GM19324 (cell line): ENCODE measurements at regions not wholly inside any gene's neighbourhood (a gene's known extent, or its start where the extent isn't known, plus 50 kb on each side); places are given as distances from the start of the nearest gene placed in this dataset.
"Not testable (repeated sequence)": the region's sequence is repeated elsewhere in the genome, so short reads cannot be mapped to it uniquely, and the experiment has no call there.

Source experiments
- ATAC-seq: cut with Tn5 transposase; IDR thresholded peaks from one replicate; pipeline ENCODE4 v1.9.1; 2021; ENCODE audit warnings: mild to moderate bottlenecking, moderate library complexity; ENCODE audit not compliant: unreplicated experiment, low FRiP score

DNA sequence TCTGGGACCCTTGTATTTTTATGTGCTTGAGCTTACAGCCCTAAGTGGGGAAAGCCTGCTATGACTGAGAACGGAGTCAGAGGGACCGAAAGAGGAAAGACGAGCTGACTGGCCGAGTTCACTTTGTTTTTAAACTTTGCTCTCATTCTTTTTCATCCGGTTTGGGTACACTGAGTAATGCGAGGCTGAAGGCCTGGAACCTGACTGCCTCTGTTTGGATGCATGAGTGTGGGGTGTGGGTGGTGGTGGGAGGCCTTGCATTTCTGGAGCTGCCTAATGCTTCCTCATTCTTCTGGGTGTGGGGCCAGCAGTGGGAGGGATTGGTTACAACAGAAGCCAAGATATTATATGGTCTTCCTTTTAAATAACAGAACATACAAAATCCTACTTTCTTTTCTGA lies 155.5 kb downstream of the BUB3 start:
- no peak for ATAC-seq

DNA sequence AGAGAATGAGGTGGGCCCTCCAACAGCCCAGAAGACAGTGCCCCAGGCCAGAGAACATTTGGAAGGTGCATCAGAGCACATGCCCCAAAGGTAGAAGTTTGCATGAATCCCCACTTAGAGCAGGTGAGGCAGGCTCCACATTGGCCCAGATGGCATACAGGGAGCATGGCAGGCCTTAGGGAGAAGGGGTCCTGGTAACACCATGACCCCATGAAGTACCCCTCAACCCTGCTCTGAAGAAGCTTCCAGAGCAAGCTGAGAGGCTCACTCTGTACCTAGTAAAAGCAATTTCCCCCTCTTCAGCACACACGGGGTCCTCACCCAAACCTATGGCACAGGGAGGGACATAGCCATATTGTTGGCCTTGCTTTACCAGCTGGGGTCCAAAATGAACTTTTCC lies 162.6 kb downstream of the BUB3 start:
- ATAC-seq: no peak

DNA sequence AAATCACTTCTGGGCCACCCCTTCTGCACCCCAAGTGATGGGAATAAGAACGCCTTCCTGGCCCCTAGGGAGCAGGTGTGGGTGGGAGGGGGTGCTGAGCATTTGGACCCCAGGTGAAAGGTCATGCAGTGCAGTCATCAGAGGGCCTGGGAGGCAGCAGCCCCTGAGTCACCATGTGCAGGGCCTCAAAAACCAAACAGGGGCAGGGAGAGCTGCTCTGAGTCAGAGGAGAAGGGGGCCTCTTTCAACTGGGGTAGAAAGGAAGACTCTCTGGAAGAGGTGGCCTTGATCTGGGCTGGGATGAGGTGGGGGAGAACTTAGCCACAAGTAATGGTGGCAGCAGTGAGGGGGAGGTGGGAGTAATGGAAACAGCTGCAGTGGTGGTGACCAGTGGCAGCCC lies 164.3 kb downstream of the BUB3 start:
- ATAC-seq: no peak

GRCh38 chr10:123320091-123320490 lies 165.9 kb downstream of the BUB3 start:
- no peak for ATAC-seq

DNA sequence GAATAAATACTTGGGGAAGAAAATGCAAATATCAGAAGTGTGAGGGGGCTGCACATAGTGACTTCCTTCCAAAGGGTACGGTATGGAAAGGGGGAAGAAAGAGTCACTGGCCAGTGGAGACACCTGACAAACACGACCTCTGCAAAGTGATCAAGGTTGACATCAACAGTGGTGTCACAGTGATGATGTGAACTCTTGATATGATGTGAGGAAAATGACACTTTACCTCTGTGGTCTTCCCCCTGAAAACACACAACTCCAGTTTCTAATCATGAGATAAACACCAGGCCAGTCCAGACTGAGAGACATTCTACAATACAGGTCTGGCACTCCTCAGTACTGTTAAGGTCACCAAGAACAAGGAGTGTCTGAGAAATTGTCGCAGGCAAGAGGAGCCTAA lies 169.7 kb downstream of the BUB3 start:
- no peak for ATAC-seq

- ATAC-seq: no peak
Measured at GRCh38 chr10:123325663-123326190, 171.5 kb downstream of the BUB3 start.

GRCh38 chr10:123326674-123327073 lies 172.5 kb downstream of the BUB3 start:
- no peak for ATAC-seq

DNA sequence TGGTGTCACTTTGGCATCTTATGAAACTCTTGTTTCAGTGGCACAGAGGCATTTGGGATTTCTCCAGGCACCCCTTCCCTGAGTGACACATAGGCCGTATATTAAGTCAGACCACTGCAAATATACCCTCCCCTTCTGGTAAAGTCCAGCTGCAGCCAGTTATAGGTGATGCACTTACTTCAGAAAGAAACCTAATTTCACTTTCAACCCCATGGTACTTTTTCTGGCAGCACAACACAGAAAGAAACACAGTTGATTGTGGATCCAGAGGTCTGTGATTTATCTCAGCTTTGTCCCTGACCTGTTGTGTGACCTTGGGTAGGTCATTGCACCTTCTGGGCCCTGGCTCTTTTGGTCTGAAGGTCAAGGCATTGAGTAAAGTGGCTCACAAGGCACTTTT lies 173.2 kb downstream of the BUB3 start:
- peak; percentile 63 for ATAC-seq

DNA sequence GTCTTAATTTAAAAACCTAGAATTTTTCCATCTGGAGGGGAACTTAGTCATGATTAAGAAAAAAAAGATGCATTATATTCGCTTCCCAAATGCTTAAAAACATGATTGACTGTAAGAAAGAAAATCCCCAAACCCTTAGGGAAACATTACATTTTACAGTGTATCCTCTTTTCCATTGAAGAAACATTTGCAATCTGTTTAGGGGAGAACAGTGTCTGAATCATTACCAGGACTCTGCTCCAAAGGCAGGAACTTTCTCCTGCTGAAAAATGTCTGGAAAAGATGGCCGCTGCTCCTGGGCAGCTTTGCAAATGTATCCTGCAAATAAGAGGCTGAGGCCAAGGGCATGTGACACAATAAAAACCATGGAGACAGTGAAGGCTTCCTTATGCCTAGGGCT lies 173.7 kb downstream of the BUB3 start:
- ATAC-seq: no peak

- no peak for ATAC-seq
Measured at GRCh38 chr10:123331438-123331837, 177.2 kb downstream of the BUB3 start.

- no peak for ATAC-seq
Measured at GRCh38 chr10:123346581-123346980, 192.4 kb downstream of the BUB3 start.

DNA sequence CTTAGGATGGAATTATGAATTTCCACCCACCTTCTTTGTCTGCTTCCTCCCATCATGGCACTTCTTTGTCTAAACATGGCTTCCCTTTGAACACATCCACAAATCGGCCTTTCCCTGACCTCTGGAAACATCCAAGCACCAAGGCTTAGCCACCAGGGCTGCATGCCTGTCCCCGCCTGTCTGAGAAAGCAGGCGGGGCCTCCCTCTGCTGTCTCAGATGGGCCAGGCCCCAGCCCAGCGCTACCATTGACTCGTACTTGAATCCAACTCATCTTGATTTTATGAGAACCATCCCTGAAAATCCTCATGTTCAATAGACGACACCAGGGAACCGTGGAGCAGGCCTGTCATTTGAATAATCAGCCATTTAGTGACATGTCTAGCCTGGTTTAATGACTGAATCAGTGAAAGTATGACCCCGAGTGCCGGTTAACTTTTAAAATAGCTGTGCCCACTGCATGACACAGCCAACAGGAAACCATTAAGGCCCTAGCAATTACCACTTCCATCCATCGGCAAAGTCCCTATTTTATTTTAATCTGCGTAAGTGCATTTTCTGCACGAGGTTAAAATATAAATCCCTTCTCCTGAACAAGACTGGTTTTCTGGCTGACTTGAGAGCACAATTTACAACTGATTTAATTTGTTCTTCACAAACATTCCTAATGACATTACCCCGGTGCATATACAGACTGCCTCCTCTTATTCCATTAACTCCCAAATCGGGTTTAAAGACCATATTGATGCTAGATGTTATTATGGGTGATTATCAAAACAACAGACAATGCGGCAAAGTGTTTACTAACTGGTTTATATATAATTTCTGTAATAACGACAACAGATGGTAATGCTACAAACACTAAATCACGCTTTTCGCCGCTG lies 194.7 kb downstream of the BUB3 start:
- ATAC-seq: no peak

- no peak for ATAC-seq
Measured at GRCh38 chr10:123351715-123352114, 197.5 kb downstream of the BUB3 start.

DNA sequence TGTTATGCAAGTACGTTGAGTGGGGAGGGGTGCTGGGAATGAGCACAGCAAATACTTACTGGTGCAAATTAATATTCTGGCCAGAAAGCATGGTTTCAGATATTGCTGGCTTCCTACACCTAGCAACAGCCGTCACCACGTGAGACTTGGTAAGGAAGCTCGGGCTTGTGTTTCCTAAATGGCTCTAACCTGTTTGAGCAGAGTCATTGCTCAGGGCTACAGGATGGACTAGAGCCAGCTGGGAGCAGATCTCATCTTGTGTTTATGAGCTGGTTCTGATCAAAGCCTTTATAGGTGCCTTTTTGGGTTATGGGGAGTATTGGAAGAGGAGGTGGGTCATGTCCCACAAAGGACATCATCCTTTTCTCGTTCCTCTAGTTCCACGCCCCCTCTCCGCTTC lies 200.3 kb downstream of the BUB3 start:
- ATAC-seq: no peak

DNA sequence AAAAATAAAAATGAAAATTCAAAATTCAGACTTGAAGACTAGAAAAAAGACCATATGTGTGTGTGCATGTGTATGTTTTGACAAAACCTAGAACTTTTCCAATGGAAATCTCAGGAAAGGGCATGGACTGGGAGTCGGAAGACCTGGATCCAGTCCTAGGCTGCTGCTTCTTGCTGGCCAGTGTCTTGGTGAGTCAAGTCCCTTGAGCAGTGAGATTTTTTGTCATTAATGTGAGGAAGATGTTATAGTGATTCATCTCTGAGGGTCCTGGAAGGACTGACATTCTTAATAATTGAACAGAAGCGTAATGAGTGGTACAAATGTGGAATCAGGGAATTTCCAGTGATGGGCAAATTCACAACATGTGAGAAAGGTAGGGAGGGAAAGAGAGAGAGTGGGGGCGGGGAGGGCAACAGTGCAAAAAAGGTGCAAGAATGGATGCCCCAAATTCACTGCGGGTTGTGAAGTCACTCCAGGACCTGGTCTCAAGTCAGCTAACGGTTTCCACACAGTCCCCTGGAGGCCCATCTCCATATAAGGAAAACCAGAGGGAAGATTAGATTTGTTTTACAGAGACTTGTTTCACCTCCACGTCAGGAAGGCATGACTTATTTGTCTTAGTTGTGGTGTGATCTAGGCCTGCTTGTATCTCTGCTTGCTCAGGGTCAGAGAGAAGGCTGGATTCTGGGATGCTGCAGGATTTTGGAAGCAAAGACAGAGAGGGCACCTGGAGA lies 201.7 kb downstream of the BUB3 start:
- ATAC-seq: no peak

- ATAC-seq: no peak
Measured at GRCh38 chr10:123356799-123357198, 202.6 kb downstream of the BUB3 start.

GRCh38 chr10:123357421-123357930 lies 203.3 kb downstream of the BUB3 start:
- no peak for ATAC-seq

DNA sequence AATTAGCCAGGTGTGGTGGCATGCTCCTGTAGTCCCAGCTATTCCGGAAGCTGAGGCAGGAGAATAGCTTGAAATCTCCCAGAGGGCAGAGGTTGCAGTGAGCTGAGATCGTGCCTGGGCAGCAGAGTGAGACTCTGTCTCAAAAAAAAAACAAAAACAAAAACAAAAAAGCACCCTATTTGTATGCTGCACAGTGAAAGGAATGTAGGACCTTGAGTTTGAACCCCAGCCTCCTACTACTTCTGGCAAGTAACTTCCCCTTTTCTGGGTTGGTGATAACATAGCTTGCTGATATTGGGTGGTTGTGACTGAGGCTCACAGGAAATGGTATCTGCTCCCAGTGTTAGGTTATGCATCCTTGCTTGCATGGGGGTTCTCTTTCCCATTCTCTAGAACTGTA lies 205.3 kb downstream of the BUB3 start:
- ATAC-seq: no peak

- no peak for ATAC-seq
Measured at GRCh38 chr10:123361832-123362231, 207.6 kb downstream of the BUB3 start.

DNA sequence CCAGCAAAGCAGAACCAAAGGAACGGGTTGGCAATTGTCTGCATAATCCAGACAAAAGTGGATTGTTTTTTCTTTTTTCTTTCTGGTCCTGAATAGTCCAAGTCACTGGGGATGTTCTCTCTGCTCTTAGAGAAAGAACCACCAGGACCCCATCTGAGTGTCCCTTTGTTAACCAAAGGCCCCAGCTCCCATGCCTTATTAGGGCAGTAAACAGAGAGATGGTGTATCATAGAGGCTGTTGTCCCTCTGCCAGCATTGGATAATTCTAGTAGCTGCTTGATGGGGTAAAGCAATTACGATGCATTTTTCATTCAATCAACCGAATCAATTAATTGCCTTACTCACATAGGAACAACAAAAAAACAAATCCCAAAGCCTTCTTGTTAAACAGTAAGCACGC lies 213.0 kb downstream of the BUB3 start:
- no peak for ATAC-seq

DNA sequence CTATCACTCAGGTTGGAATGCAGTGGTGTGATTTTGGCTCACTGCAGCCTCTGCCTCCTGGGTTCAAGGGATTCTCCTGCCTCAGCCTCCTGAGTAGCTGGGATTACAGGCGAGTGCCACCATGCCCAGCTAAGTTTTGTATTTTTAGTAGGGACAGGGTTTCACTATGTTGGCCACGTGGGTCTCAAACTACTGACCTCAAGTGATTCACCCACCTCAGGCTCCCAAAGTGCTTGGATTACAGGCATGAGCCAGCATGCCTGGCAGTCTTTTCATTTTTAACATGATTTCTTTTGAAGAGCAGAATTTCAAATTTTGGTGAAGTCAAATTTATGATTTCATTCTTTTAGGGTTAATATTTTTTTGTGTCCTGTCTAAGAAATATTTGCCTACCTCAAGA lies 217.4 kb downstream of the BUB3 start:
- ATAC-seq: not testable (repeated sequence)
